Cardiac muscle cell (in vitro differentiated cells and primary cell): ENCODE measurements at regions not wholly inside any gene's neighbourhood (a gene's known extent, or its start where the extent isn't known, plus 50 kb on each side); places are given as distances from the start of the nearest gene placed in this dataset.

ENCODE experiments used
- DNase-seq, 2 donors: peaks; one replicate each; pipeline versions ENCODE4 v3.0.0 to v3.0.0-alpha.2; 2010 to 2017; ENCODE audit warnings: low read depth in 1 of 2, low spot score in 1 of 2
- H3K27ac ChIP-seq: fragments of 200-600 bp; sonication (generic); 2 replicates; pipeline ENCODE4 v1.5.1; 2016
- H3K27me3 ChIP-seq: fragments of 200-600 bp; sonication (generic); 2 replicates; pipeline ENCODE4 v1.6.0; 2016; ENCODE audit warnings: control low read depth
- H3K36me3 ChIP-seq: fragments of 200-600 bp; sonication (generic); 2 replicates; pipeline ENCODE4 v1.5.1; 2016; ENCODE audit warnings: control low read depth
- H3K4me1 ChIP-seq: fragments of 200-600 bp; sonication (generic); 2 replicates; pipeline ENCODE4 v1.8.1; 2017; ENCODE audit warnings: low read depth, mild to moderate bottlenecking, mixed run types
- H3K4me3 ChIP-seq: fragments of 200-600 bp; sonication (generic); 2 replicates; pipeline ENCODE4 v1.5.1; 2016; ENCODE audit warnings: mild to moderate bottlenecking
- H3K9me3 ChIP-seq: fragments of 200-600 bp; sonication (generic); 2 replicates; pipeline ENCODE4 v1.5.1; 2017; ENCODE audit warnings: low read depth, mild to moderate bottlenecking, control low read depth
- TF ChIP-seq, protein P1 (sequence below): IDR thresholded peaks from 2 replicates; pipeline ENCODE4 v1.5.1; 2012; ENCODE audit warnings: low read depth, mild to moderate bottlenecking, low read length

DNA sequence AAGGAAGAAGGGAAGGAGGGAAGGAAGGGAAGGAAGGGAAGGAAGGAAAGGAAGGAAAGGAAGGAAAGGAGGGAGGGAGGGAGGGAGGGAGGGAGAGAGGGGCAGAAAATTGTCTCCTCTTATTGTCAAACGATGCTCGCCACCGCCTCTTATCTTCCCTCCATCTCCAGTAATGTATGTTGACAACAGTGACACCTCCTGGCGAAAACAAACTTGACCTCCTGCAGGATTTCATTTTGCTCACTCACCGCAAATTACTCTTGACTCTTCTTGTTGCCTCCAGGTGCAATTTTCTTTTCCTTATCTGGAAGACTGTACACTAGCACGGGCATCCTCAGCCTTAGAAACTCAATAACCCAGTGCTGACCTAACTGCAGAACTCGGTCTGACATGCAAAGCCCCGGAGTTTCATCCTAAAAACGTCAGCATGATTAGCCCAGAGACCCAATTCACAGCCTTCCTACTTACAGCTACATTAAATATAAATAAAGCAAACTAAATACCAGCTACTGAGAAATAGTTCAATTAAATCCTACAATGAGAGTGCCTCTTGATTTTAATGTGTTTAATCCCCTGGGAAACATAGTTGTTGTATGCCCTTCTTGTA lies 512.4 kb upstream of the TMPO start:
- TF ChIP-seq, protein P1, sequence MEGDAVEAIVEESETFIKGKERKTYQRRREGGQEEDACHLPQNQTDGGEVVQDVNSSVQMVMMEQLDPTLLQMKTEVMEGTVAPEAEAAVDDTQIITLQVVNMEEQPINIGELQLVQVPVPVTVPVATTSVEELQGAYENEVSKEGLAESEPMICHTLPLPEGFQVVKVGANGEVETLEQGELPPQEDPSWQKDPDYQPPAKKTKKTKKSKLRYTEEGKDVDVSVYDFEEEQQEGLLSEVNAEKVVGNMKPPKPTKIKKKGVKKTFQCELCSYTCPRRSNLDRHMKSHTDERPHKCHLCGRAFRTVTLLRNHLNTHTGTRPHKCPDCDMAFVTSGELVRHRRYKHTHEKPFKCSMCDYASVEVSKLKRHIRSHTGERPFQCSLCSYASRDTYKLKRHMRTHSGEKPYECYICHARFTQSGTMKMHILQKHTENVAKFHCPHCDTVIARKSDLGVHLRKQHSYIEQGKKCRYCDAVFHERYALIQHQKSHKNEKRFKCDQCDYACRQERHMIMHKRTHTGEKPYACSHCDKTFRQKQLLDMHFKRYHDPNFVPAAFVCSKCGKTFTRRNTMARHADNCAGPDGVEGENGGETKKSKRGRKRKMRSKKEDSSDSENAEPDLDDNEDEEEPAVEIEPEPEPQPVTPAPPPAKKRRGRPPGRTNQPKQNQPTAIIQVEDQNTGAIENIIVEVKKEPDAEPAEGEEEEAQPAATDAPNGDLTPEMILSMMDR: peak; percentile 26
- Histone ChIP-seq H3K4me3 (no peak overlapping the region), H3K27ac (no peak overlapping the region), H3K9me3 (no peaks in the 10 kb centered on the region), H3K36me3 (no peaks in the 10 kb centered on the region), H3K4me1 (no peaks in the 10 kb centered on the region), H3K27me3 (no peaks in the 10 kb centered on the region)
- DNase-seq: peak; percentile 28 to 41

DNA sequence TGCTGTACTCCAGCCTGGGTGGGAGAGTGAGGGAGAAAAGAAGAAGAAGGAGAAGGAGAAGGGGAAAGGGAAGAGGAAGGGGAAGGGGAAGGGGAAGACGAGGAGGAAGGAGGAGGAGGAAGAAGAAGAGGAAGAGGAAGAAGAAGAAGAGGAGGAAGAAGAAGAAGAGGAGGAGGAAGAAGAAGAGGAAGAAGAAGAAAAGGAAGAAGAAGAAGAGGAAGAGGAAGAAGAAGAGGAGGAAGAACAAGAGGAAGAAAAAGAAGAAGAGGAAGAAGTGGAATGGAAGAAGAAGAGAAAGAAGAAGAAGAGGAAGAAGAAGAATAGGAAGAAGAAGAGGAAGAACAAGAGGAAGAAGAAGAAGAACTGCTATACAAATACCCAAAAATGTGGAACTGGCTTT lies 507.4 kb upstream of the TMPO start:
- DNase-seq: no peak
- no peaks in the 10 kb centered on the region for H3K4me1 ChIP-seq

DNA sequence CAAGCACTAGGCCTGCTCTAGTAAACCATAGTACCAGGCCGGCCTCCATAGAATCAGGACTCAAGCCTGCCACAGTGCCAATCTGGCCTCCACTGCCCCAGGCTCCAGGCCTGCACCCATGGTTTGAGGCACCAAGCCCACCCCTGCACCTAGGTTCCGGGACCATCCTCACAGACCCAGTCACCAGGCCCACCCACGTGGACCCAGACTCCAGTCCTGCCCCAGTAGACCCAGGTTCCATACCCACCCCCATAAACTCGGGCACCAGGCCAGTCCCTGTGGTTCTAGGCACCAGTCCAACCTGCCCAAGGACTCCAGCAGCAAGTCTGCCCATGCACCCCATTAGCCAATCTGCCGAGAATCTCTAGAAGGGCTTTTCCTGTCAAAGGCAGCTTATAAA lies 501.8 kb upstream of the TMPO start:
- DNase-seq: no peak
- H3K4me3 ChIP-seq: no peak overlapping the region
- H3K9me3 ChIP-seq: no peaks in the 10 kb centered on the region
- no peaks in the 10 kb centered on the region for H3K4me1 ChIP-seq
- no peak overlapping the region for H3K27ac ChIP-seq
- H3K27me3 ChIP-seq: no peaks in the 10 kb centered on the region
- no peaks in the 10 kb centered on the region for H3K36me3 ChIP-seq
- TF ChIP-seq, protein P1: no peak

More for the DNA sequence above, 507.4 kb upstream of the TMPO start:
- TF ChIP-seq, protein P1: no peak
- Histone ChIP-seq H3K4me3 (no peak overlapping the region), H3K9me3 (no peaks in the 10 kb centered on the region), H3K36me3 (no peaks in the 10 kb centered on the region), H3K27ac (no peak overlapping the region), H3K27me3 (no peaks in the 10 kb centered on the region)

DNA sequence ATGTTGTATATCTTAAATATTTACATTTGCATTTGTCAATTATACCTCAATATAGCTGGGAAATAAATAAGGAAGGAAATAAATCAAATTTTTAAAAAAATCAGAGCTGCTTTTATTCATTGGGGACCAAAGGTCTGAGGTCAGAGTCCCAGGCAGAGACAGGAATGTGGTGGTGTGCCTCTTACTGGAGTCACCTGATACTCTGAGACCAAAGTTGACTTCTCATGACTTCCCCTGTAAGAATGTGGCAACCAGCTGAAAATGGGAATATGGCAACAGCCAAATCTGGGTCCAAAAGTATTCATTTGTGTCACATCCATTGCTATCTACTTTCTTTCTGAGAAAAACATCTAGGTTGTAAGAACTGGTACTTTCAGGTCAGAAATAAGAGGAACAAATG lies 496.6 kb upstream of the TMPO start:
- Histone ChIP-seq H3K9me3 (no peaks in the 10 kb centered on the region), H3K4me1 (no peaks in the 10 kb centered on the region), H3K27ac (no peak overlapping the region), H3K4me3 (no peak overlapping the region), H3K36me3 (no peaks in the 10 kb centered on the region), H3K27me3 (no peaks in the 10 kb centered on the region)
- TF ChIP-seq, protein P1: no peak
- no peak for DNase-seq

DNA sequence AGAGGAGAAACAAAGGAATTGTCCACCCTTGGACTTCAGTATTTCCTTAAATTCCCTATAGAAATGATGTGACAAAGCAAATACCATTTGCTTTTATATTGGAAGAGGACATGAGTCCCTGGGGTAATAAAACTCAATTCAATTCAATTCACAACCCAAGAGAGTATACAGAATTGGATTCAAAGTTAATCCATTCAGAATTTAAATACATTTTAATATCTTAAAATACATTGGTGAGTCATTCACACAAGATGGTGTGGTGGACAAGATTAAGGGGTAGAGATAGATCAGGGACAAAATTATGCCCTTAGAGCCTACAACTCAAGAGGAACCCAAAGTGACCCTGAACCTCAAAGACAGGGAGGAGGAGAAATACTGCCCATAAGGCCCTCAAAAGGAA lies 495.0 kb upstream of the TMPO start:
- TF ChIP-seq, protein P1: no peak
- H3K4me3 ChIP-seq: no peak overlapping the region
- no peaks in the 10 kb centered on the region for H3K4me1 ChIP-seq
- no peaks in the 10 kb centered on the region for H3K9me3 ChIP-seq
- no peak overlapping the region for H3K27ac ChIP-seq
- DNase-seq: no peak
- no peaks in the 10 kb centered on the region for H3K36me3 ChIP-seq
- H3K27me3 ChIP-seq: no peaks in the 10 kb centered on the region
